Lower leg skin (tissue), 4 donors: ENCODE measurements at regions not wholly inside any gene's neighbourhood (a gene's known extent, or its start where the extent isn't known, plus 50 kb on each side); places are given as distances from the start of the nearest gene placed in this dataset.

Source experiments
- DNase-seq, 2 donors: peaks; one replicate each; pipeline ENCODE4 v3.0.0-alpha.2; 2019; ENCODE audit warnings: low spot score in 2 of 2
- H3K4me3 ChIP-seq: fragments of 200-600 bp; sonication (generic); 2 replicates; pipeline ENCODE4 v1.5.1; 2017; ENCODE audit warnings: mild to moderate bottlenecking, low read depth; ENCODE audit not compliant: poor library complexity, severe bottlenecking
- POLR2A ChIP-seq, 2 donors: fragments of 450-650 bp; IDR thresholded peaks; one replicate each; pipeline ENCODE4 v1.6.1; 2016 to 2017; ENCODE audit warnings: antibody characterized with exemption in 2 of 2, mild to moderate bottlenecking in 1 of 2, moderate library complexity in 1 of 2
- WGBS, 2 donors: methylation state at CpG; one replicate each; pipeline ENCODE4 v1.1.5; 2018; 5-methylcytosine and 5-hydroxymethylcytosine counted together
- intact Hi-C: fragments of 100-400 bp; cut with DNase I; formaldehyde crosslinking; loops from one replicate; pipeline ENCODE4 v1.15.0; 2023; ENCODE audit warnings: low total_unique reads
- TF ChIP-seq, protein P1 (sequence below), 3 donors: fragments of 450-650 bp; IDR thresholded peaks; one replicate each; pipeline ENCODE4 v1.5.1; 2016; ENCODE audit warnings: antibody characterized with exemption in 3 of 3, mild to moderate bottlenecking in 3 of 3, moderate library complexity in 2 of 3

DNA sequence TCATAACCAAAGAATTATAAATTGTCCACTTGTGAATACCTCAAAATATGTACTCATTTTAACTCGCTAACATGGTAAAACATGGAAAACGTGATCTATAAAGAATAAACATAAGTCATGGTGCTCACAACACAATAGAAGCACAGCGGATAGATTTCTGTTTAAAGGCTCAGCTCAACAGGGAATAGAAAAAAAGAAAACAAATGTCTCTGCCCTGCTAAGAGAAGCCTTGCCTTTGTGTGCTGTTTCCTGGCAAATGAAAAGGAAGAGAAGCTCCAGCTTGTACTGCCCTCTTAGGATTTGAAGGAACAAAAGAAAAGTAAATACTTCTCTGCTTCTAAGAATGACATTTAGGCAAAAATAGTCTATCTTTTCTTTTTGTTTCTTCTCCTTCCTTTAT is 121.0 kb upstream of the KRR1 start:
- TF ChIP-seq POLR2A (IDR thresholded peaks at IDR 0.05) = no peak
- TF ChIP-seq, protein P1, sequence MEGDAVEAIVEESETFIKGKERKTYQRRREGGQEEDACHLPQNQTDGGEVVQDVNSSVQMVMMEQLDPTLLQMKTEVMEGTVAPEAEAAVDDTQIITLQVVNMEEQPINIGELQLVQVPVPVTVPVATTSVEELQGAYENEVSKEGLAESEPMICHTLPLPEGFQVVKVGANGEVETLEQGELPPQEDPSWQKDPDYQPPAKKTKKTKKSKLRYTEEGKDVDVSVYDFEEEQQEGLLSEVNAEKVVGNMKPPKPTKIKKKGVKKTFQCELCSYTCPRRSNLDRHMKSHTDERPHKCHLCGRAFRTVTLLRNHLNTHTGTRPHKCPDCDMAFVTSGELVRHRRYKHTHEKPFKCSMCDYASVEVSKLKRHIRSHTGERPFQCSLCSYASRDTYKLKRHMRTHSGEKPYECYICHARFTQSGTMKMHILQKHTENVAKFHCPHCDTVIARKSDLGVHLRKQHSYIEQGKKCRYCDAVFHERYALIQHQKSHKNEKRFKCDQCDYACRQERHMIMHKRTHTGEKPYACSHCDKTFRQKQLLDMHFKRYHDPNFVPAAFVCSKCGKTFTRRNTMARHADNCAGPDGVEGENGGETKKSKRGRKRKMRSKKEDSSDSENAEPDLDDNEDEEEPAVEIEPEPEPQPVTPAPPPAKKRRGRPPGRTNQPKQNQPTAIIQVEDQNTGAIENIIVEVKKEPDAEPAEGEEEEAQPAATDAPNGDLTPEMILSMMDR (IDR thresholded peaks at IDR 0.05) = no peak
- no peak for DNase-seq
- intact Hi-C loops = no loop called here
- no peak overlapping the region for H3K4me3 ChIP-seq
- 49 to 63% methylated on average over 3 of the region's 3 CpGs for WGBS, 2 donors

DNA sequence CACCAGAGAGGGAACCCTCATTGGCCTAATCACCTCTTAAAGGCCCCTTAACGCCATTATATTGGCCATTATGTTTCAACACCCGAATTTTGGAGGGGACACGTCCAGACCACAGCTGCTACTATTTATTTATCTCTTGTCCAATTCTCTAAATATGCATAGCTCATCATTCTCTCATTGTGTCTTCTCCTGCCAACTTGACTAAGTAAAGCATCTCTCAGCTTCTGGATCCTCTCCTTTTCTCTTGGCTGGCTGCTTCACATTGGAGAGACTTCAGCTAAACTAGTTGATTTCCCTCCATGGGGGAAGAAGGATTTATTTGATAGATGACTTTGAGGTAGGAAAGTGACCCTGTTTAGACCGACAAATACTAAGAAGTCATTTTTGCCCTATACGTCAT is 120.4 kb upstream of the KRR1 start:
- intact Hi-C loops = no loop called here
- DNase-seq = no peak
- WGBS, 2 donors = 71 to 73% methylated on average over 5 of the region's 5 CpGs
- H3K4me3 ChIP-seq = no peak overlapping the region
- TF ChIP-seq, protein P1 (IDR thresholded peaks at IDR 0.05) = no peak

DNA sequence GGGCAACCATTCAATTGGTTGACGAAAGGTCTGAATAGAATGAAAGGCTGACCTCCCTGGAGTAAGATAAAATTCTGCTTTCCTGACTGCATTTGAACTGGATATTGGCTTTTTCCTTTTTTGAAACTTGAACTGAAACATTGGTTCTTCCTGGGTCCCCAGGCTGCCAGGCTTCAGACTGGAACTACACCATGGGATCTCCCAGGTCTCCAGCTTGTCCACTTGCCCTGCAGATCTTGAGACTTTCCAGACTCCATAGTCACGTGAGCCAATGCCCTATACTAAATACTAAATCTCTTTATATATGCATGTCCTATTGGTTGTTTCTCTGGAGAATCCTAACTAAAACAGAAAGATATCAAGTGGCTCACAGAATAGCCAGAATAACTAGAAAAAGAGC is 118.7 kb upstream of the KRR1 start:
- 50 to 72% methylated on average over 2 of the region's 2 CpGs for WGBS, 2 donors

DNA sequence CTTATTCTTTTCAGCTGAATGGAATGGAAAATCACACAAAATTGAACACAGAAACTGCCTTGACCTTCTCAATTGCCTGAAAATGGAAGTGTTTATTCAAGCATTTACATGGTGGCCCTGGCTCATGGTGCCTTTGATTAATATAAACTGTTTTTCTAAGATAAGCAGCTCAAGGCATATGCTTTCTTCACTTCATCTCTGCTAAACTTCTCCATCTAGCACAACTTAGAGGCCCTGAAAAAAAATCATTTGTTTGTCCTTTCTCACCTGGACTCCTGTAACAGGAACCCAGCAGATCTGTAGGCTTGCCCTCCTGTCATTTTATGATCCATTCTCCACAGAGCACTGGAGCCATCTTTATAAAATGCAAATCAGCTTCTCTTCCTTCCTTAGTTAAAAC is 117.5 kb upstream of the KRR1 start:
- TF ChIP-seq, protein P1 (IDR thresholded peaks at IDR 0.05) = no peak
- TF ChIP-seq POLR2A (IDR thresholded peaks at IDR 0.05) = no peak
- DNase-seq = no peak

More for the DNA sequence above, 118.7 kb upstream of the KRR1 start:
- intact Hi-C loops = no loop called here
- no peak overlapping the region for H3K4me3 ChIP-seq
- DNase-seq = no peak
- TF ChIP-seq POLR2A (IDR thresholded peaks at IDR 0.05) = no peak
- TF ChIP-seq, protein P1 (IDR thresholded peaks at IDR 0.05) = no peak

DNA sequence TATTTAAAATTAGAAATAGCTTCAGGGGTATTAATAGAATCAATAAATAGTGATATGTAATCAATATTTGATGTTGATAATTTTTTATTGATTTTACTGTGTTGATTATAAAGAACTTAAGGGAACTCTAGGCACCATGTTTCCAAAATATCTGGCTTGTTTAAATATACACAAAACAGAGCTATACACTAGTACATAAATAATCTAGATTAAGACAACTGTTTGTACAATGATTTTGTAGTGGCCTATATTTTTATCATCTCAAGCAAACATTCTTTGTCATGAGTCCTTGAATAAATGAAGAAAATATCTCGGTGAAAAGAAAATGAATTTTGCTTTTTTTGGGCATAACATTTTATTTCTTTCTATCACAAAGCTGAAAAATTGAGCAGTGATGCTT is 117.1 kb upstream of the KRR1 start:
- intact Hi-C loops = no loop called here
- no peak for DNase-seq
- no peak overlapping the region for H3K4me3 ChIP-seq
- TF ChIP-seq, protein P1 (IDR thresholded peaks at IDR 0.05) = no peak
- TF ChIP-seq POLR2A (IDR thresholded peaks at IDR 0.05) = no peak
- 91 to 94% methylated on average over 1 of the region's 1 CpG for WGBS, 2 donors

More for the DNA sequence above, 117.5 kb upstream of the KRR1 start:
- intact Hi-C loops = no loop called here
- no peak overlapping the region for H3K4me3 ChIP-seq

DNA sequence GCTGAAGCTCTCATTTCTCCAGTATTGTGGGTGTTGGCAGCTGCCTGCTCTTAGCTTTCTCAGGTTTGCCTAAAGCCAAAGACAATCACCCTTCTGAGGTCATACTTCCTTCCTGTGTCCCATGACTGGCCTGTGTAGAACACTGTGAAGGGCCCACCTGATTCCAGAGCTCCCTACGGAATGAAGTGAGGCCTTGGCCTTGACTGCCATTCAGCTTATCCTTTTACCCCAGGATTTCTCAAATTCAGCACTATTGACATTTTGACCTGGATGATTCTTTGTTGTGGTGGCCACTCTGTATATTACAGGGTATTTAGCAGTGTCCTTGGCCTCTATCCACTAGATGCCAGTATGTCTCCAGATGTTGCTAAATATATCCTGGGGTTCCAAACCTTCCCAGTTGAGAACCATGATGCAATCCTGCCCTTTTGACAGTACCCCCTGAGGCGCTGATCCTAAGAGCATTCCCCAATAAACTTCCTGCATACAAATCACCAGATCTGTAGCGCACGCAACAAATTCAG is 112.3 kb upstream of the KRR1 start:
- TF ChIP-seq, protein P1 (IDR thresholded peaks at IDR 0.05) = no peak
- no peak for TF ChIP-seq POLR2A (IDR thresholded peaks at IDR 0.05)
- no peak overlapping the region for H3K4me3 ChIP-seq
- no peak for DNase-seq
- intact Hi-C loops = no loop called here
- 61 to 75% methylated on average over 4 of the region's 4 CpGs for WGBS, 2 donors
